Raji (cell line): ENCODE measurements at regions not wholly inside any gene's neighbourhood (a gene's known extent, or its start where the extent isn't known, plus 50 kb on each side); places are given as distances from the start of the nearest gene placed in this dataset.

Experiments used
- POLR2A ChIP-seq: IDR thresholded peaks from 2 replicates; pipeline ENCODE4 v1.6.1; 2011; ENCODE audit warnings: low read depth, low read length, control low read depth; ENCODE audit not compliant: insufficient read depth

- no peak for TF ChIP-seq POLR2A
Measured at GRCh38 chr11:127590314-127590713, 589.7 kb upstream of the KIRREL3 start.

- no peak for TF ChIP-seq POLR2A
Measured at GRCh38 chr11:127588431-127588830, 587.9 kb upstream of the KIRREL3 start.

- no peak for TF ChIP-seq POLR2A
Measured at GRCh38 chr11:127587511-127587910, 586.9 kb upstream of the KIRREL3 start.

- no peak for TF ChIP-seq POLR2A
Measured at GRCh38 chr11:127576210-127576609, 575.6 kb upstream of the KIRREL3 start.

- no peak for TF ChIP-seq POLR2A
Measured at GRCh38 chr11:127574478-127574877, 573.9 kb upstream of the KIRREL3 start.

GRCh38 chr11:127568891-127569290, 568.3 kb upstream of the KIRREL3 start:
- no peak for TF ChIP-seq POLR2A

- TF ChIP-seq POLR2A = no peak
Measured at GRCh38 chr11:127567237-127567932, 566.8 kb upstream of the KIRREL3 start.

- no peak for TF ChIP-seq POLR2A
Measured at GRCh38 chr11:127564810-127565209, 564.2 kb upstream of the KIRREL3 start.

- no peak for TF ChIP-seq POLR2A
Measured at GRCh38 chr11:127559978-127560377, 559.4 kb upstream of the KIRREL3 start.

GRCh38 chr11:127552446-127552845, 551.9 kb upstream of the KIRREL3 start:
- TF ChIP-seq POLR2A = no peak

- no peak for TF ChIP-seq POLR2A
Measured at GRCh38 chr11:127531167-127531566, 530.6 kb upstream of the KIRREL3 start.

GRCh38 chr11:127528297-127528696, 527.7 kb upstream of the KIRREL3 start:
- TF ChIP-seq POLR2A = no peak

- no peak for TF ChIP-seq POLR2A
Measured at GRCh38 chr11:127524618-127525017, 524.0 kb upstream of the KIRREL3 start.

GRCh38 chr11:127521413-127521812, 520.8 kb upstream of the KIRREL3 start:
- TF ChIP-seq POLR2A = no peak

- no peak for TF ChIP-seq POLR2A
Measured at GRCh38 chr11:127507851-127508250, 507.3 kb upstream of the KIRREL3 start.

GRCh38 chr11:127506647-127507046, 506.1 kb upstream of the KIRREL3 start:
- TF ChIP-seq POLR2A = no peak

GRCh38 chr11:127506126-127506525, 505.6 kb upstream of the KIRREL3 start:
- no peak for TF ChIP-seq POLR2A
